Thyroid gland (tissue), 4 donors: ENCODE measurements at regions not wholly inside any gene's neighbourhood (a gene's known extent, or its start where the extent isn't known, plus 50 kb on each side); places are given as distances from the start of the nearest gene placed in this dataset.

Experiments used
- DNase-seq, 2 donors: peaks; one replicate each; pipeline ENCODE4 v3.0.0-alpha.2; 2019
- H3K27ac ChIP-seq, 3 donors: fragments of 200-600 bp; sonication (generic); 1 replicate in 2 of 3; 2 replicates in 1 of 3; pipeline ENCODE4 v1.5.1; 2016 to 2019; ENCODE audit warnings: mild to moderate bottlenecking in 1 of 3, moderate library complexity in 1 of 3
- H3K27me3 ChIP-seq: fragments of 200-600 bp; sonication (generic); one replicate; pipeline ENCODE4 v1.5.1; 2019
- H3K36me3 ChIP-seq, 2 donors: fragments of 200-600 bp; sonication (generic); one replicate each; pipeline ENCODE4 v1.5.1; 2016 to 2019
- H3K4me1 ChIP-seq, 2 donors: fragments of 200-600 bp; sonication (generic); one replicate each; pipeline ENCODE4 v1.5.1; 2017 to 2019
- H3K4me3 ChIP-seq, 3 donors: fragments of 200-600 bp; sonication (generic); replicated peaks in 1 of 3; 1 replicate in 2 of 3; 2 replicates in 1 of 3; pipeline ENCODE4 v1.5.1; 2016; ENCODE audit warnings: mild to moderate bottlenecking in 1 of 3
- H3K9me3 ChIP-seq: fragments of 200-600 bp; sonication (generic); one replicate; pipeline ENCODE4 v1.5.1; 2017
- CTCF ChIP-seq, 6 experiments: fragments of 200-600 bp in 3 of 6; fragments of 450-650 bp in 3 of 6; sonication (generic) in 3 of 6; IDR thresholded peaks; one replicate each; pipeline ENCODE4 v1.5.1; 2016 to 2019; ENCODE audit warnings: antibody characterized with exemption in 6 of 6, mild to moderate bottlenecking in 2 of 6, inconsistent platforms in 1 of 6, moderate library complexity in 1 of 6
- POLR2A ChIP-seq, 2 donors: fragments of 450-650 bp; IDR thresholded peaks; one replicate each; pipeline ENCODE4 v1.6.1; 2017; ENCODE audit warnings: antibody characterized with exemption in 2 of 2, mild to moderate bottlenecking in 2 of 2, moderate library complexity in 1 of 2
- WGBS, 2 donors: methylation state at CpG; one replicate each; pipeline ENCODE4 v1.1.5; 2017; 5-methylcytosine and 5-hydroxymethylcytosine counted together
- intact Hi-C: fragments of 100-400 bp; cut with DNase I; formaldehyde crosslinking; loops from one replicate; pipeline ENCODE4 v1.15.1; 2023

- Histone ChIP-seq H3K27me3 (no peaks in the 10 kb centered on the region), H3K4me3 (no peak overlapping the region), H3K27ac (no peak overlapping the region), H3K4me1 (no peaks in the 10 kb centered on the region), H3K9me3 (no peaks in the 10 kb centered on the region), H3K36me3 (no peaks in the 10 kb centered on the region)
- intact Hi-C loops = no loop called here
- no peak for TF ChIP-seq CTCF (IDR thresholded peaks at IDR 0.05)
- no peak for TF ChIP-seq POLR2A (IDR thresholded peaks at IDR 0.05)
- DNase-seq = no peak
These were observed 55.5 kb upstream of the AGTR1 start for GRCh38 chr3:148642214-148642613.

GRCh38 chr3:148642616-148643015 is 55.1 kb upstream of the AGTR1 start:
- no peaks in the 10 kb centered on the region for H3K4me1 ChIP-seq
- no peak for DNase-seq
- H3K36me3 ChIP-seq = no peaks in the 10 kb centered on the region
- no peak overlapping the region for H3K27ac ChIP-seq
- WGBS, 2 donors = 75 to 81% methylated on average over 2 of the region's 2 CpGs
- H3K27me3 ChIP-seq = no peaks in the 10 kb centered on the region
- no peak for TF ChIP-seq CTCF (IDR thresholded peaks at IDR 0.05)
- TF ChIP-seq POLR2A (IDR thresholded peaks at IDR 0.05) = no peak
- H3K9me3 ChIP-seq = no peaks in the 10 kb centered on the region
- no peak overlapping the region for H3K4me3 ChIP-seq
- intact Hi-C loops = no loop called here

GRCh38 chr3:148643389-148643840 is 54.3 kb upstream of the AGTR1 start:
- H3K36me3 ChIP-seq = no peaks in the 10 kb centered on the region
- H3K4me3 ChIP-seq = no peak overlapping the region
- H3K4me1 ChIP-seq = no peaks in the 10 kb centered on the region
- no peak for DNase-seq
- H3K27ac ChIP-seq = no peak overlapping the region
- TF ChIP-seq POLR2A (IDR thresholded peaks at IDR 0.05) (no peak), CTCF (IDR thresholded peaks at IDR 0.05) (no peak)
- WGBS, 2 donors = 48 to 52% methylated on average over 4 of the region's 4 CpGs
- no peaks in the 10 kb centered on the region for H3K9me3 ChIP-seq
- intact Hi-C loops = no loop called here
- H3K27me3 ChIP-seq = no peaks in the 10 kb centered on the region

GRCh38 chr3:148646126-148646665 is 51.5 kb upstream of the AGTR1 start:
- intact Hi-C loops = no loop called here
- WGBS, 2 donors = 84 to 87% methylated on average over 4 of the region's 4 CpGs
- H3K9me3 ChIP-seq = no peaks in the 10 kb centered on the region
- H3K4me3 ChIP-seq = no peak overlapping the region
- H3K4me1 ChIP-seq = no peaks in the 10 kb centered on the region
- DNase-seq = no peak
- no peaks in the 10 kb centered on the region for H3K36me3 ChIP-seq
- no peak overlapping the region for H3K27ac ChIP-seq
- TF ChIP-seq CTCF (IDR thresholded peaks at IDR 0.05) = no peak
- TF ChIP-seq POLR2A (IDR thresholded peaks at IDR 0.05) = no peak
- no peaks in the 10 kb centered on the region for H3K27me3 ChIP-seq
